ENCODE measurements at regions not wholly inside any gene's neighbourhood (a gene's known extent, or its start where the extent isn't known, plus 50 kb on each side); places are given as distances from the start of the nearest gene placed in this dataset.

GRCh38 chr6:44062771-44063560, 64.3 kb downstream of the MRPL14 start:
- no peak for DNase-seq

- DNase-seq: no peak
Observed at GRCh38 chr6:44062105-44062770, 65.0 kb downstream of the MRPL14 start.

- DNase-seq: no peak
Observed at GRCh38 chr6:44061375-44062104, 65.7 kb downstream of the MRPL14 start.

DNA sequence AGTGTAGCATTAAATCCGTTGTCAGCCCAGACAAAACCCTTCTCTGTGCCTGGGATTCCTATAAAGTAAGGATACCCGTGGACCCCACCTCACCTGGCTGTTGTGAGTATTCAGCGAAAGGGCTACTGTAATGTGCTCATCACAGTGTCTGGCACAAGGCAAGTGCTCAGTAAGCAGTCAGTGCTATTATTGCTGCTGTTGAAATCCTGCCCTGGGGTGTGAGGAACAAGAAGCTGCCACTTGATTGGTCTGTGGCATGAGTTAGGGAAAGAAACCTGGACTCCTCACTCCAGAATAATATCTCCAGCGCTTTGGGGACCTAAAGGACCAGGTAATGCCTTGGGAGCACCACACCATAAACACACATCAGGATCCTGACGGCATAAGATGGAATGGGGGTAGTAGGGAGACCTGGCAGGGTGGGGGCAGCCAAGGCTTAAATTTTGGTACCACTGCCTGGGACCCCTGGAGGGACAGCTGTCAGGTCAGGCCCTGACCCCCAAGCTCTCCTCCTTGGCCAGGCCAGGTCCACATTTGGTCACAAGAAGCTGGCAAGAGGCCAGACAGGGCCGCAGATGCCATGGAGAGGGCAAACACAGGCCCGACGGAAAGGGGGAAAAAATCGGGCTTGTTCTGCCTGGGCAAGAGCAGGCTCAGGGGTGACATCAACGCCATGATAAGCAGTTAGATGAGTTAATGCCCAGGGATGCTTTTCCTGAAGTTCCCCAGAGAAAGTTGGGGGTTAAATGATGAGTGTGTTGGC, 66.5 kb downstream of the MRPL14 start:
- no peak for DNase-seq

DNA sequence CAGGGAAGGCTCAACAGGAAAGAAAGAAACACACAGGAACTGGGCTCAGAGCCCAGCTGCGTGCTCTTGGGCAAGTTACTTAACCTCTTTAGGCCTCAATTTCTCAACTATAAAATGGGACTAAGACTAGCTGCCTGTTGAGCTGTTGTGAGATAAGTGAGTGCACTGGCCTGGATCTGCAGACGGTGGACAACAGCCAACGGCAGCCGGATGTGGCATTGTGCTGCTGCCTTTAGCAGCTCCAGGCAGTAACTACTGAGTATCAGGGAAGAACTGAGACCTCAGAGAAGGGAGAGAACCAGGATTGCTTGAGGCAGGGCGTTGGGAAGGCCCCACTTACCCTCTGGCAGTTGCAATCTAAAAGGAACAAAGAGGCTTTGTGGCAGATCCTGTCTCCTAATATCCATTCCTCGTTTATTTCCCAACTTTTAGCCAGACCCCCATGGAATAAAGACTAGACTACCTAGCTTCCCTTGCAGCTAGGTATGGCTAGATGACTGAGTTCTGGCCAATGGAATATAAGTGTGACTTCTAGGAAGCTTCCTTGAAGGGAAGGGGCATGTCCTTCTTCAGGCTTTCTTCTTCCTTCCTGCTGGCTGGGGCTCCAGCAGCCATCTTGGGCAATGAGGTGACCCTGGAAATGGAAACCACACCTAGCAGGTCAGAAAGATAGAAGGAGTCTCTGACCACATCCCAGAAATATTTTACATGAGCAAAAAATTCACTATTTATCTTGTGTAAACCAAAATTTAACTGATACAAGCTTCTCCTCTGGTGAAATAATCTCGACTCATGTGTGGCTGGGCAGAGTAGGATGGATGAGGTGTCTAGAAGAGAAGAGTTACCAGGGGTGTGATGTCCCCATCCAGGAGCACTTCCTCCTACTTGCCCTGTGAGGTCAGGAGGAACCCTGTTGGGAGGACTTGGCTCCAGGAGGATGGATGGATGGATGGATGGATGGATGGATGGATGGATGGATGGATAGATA, 67.6 kb downstream of the MRPL14 start:
- DNase-seq: no peak

GRCh38 chr6:44058617-44059358, 68.5 kb downstream of the MRPL14 start:
- DNase-seq: no peak

- no peak for DNase-seq
Observed at GRCh38 chr6:44057931-44058616, 69.2 kb downstream of the MRPL14 start.

DNA sequence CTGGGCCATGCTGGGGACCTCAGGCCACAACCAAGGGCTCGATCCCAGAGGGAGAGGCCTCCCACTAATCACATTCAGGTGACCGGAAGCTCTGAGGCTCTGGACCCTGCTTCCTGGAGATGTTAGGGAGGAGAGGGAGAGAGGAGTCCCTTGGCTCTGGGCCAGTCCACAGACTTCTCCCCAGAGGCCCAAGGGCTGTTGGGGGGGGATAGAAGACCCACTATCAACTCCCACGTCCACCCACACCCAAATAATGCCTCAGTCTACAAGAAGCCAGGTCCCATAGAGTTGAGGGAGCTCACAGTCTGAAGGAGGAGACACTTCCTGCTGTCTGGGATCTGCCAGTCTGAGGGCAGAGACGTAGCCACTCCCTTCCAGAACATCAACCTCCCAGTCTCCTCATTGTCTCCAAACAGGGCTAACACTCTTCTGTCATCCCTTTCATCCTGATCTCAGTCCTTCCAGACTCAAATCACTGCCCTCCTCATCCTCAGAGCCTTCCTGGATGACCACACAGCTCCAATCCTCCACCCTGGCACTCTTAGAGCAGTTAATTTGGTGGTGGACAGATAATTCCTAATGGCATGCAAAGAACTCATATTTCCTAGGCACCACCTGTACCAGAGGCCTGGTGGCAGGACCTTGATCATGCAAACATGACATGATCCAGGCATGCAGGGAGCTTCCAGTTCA, 69.9 kb downstream of the MRPL14 start:
- DNase-seq: no peak

- DNase-seq: no peak
Observed at GRCh38 chr6:44056392-44057237, 70.6 kb downstream of the MRPL14 start.

GRCh38 chr6:44054721-44055559, 72.3 kb downstream of the MRPL14 start:
- DNase-seq: no peak

- DNase-seq: no peak
Observed at GRCh38 chr6:44053760-44054556, 73.3 kb downstream of the MRPL14 start.

- no peak for DNase-seq
Observed at GRCh38 chr6:44053106-44053756, 74.0 kb downstream of the MRPL14 start.

GRCh38 chr6:44052419-44053023, 74.7 kb downstream of the MRPL14 start:
- no peak for DNase-seq

- DNase-seq: no peak
Observed at GRCh38 chr6:44051515-44051914, 75.7 kb downstream of the MRPL14 start.

DNA sequence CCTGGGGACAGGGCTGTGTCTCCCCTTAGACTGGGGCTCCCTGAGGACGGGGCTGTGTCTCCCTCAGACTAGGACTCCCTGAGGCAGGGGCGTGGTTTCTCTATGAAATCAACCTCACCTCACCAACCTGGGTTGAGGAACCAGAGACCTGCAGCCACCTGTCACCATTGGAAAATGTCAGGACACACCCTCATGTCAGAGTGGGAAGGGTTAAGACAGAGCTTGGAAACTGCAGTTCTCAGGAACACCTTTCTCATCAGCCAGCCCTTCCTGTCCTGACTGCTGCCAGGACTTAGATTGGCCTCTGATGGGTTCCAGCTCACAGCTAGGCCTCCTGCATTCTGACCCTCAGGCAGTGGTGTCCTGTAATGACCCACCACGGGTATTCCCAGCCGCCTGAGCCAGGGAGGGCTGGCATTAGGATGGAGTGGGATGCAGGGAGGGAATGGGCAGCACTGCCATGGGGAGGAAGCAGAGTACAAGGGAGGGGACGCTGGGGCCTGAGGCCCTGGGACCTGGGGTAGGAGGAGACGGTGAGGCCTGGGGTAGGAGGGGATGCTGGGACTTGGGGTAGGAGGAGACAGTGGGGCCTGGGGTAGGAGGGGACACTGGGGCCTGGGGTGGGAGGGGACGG, 76.3 kb downstream of the MRPL14 start:
- DNase-seq: no peak

Measured in NCI-H1105 (cell line).